B cell (primary cell): ENCODE measurements at regions not wholly inside any gene's neighbourhood (a gene's known extent, or its start where the extent isn't known, plus 50 kb on each side); places are given as distances from the start of the nearest gene placed in this dataset.

Experiments
- CTCF ChIP-seq: fragments of 200-600 bp; IDR thresholded peaks from one replicate; pipeline ENCODE4 v1.8.0; 2022; ENCODE audit warnings: antibody characterized with exemption, mild to moderate bottlenecking
- EZH2 ChIP-seq: IDR thresholded peaks from 2 replicates; pipeline ENCODE4 v1.6.1; 2012; ENCODE audit warnings: borderline replicate concordance, low read depth, mild to moderate bottlenecking, moderate library complexity, low read length; ENCODE audit not compliant: insufficient read depth, poor library complexity, severe bottlenecking

- TF ChIP-seq CTCF, result no peak
- no peak for TF ChIP-seq EZH2
These were observed 96.2 kb upstream of the EYS start for GRCh38 chr6:65803186-65803585.
